ENCODE measurements at regions not wholly inside any gene's neighbourhood (a gene's known extent, or its start where the extent isn't known, plus 50 kb on each side); places are given as distances from the start of the nearest gene placed in this dataset.
A peak's percentile ranks its signal among the peaks of the same experiment; 100 is the strongest.
"Not testable (repeated sequence)": the region's sequence is repeated elsewhere in the genome, so short reads cannot be mapped to it uniquely, and the experiment has no call there.

- no peak for DNase-seq (ENCODE audit: low read depth, low spot score)
- TF ChIP-seq CTCF (IDR thresholded peaks at IDR 0.05; ENCODE audit: low read depth, low read length), result no peak
- no peak overlapping the region for H3K4me3 ChIP-seq (ENCODE audit: low read depth, low read length)
- in situ Hi-C loops (cut with HindIII; ENCODE audit: low sequenced_read_pairs), result no loop called here
These were observed 310.4 kb downstream of the HGF start for GRCh38 chr7:81459485-81459884.

DNA sequence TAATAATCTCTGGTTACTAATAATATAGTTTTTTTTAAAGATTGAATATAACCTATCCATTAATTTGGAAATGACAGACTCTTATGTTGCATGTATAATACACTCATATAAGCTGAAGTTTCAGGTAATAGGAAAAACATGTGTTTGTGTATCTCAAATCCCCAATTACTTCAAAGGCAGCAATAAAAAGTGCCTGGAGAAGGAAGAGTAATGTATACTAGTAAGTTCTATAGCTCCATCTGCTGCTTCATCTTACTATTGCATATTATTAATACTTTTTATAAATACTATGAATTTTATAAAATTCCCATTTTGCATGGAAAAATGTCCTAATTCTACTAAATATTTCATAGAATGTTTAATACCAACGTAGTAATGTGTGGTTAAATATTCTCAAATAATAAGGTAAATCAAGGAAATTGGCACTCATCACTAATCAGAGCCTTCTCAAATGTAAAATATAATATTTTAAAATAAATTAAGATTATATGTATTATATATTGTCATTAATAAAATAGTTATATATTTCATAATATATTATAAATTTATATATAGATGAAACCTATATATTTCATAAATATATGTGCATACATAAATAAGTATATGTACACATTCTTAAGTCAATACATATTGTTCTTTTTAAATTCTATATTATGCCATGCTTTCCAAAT lies 311.9 kb downstream of the HGF start:
- H3K4me3 ChIP-seq (ENCODE audit: low read depth, low read length), result no peak overlapping the region
- TF ChIP-seq CTCF (IDR thresholded peaks at IDR 0.05; ENCODE audit: low read depth, low read length), result peak; percentile 46
- in situ Hi-C loops (cut with HindIII; ENCODE audit: low sequenced_read_pairs), result no loop called here
- DNase-seq (ENCODE audit: low read depth, low spot score), result peak; percentile 55

DNA sequence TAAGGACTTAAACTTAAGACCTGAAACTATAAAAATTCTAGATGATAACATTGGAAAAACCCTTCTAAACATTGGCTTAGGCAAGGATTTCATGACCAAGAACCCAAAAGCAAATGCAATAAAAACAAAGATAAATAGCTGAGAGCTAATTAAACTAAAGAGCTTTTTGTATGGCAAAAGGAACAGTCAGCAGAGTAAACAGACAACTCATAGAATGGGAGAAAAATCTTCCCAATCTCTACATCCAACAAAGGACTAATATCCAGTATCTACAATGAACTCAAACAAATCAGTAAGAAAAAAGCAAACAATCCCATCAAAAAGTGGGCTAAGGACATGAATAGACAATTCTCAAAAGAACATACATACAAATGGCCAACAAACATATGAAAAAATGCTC lies 316.1 kb downstream of the HGF start:
- H3K4me3 ChIP-seq (ENCODE audit: low read depth, low read length); DNase-seq (ENCODE audit: low read depth, low spot score); in situ Hi-C loops (cut with HindIII; ENCODE audit: low sequenced_read_pairs): not testable (repeated sequence)

DNA sequence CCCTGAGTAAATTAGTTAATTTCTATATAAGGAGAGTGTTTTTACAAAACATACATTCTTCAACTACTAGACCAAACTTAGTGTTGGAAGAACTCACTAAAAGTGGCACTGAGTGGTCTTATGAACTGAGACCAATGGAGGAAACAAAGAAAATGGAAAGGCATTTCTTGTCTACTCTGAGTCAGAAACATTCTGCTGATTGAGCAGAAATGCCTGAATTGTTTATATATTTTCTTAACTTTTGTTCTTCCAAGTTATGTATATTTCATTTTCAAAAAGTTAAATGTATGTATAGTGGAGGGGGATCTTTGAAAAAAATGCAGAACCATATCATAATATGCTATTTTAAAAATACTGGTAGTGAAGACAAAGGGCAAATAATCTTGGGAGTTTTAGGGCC lies 320.7 kb downstream of the HGF start:
- in situ Hi-C loops (cut with HindIII; ENCODE audit: low sequenced_read_pairs), result loop anchor here (25.0 kb wide), 1 partner anchor 537 kb away; the partner anchor contains the start of gene SEMA3C
- no peak for DNase-seq (ENCODE audit: low read depth, low spot score)
- TF ChIP-seq CTCF (IDR thresholded peaks at IDR 0.05; ENCODE audit: low read depth, low read length), result no peak
- no peak overlapping the region for H3K4me3 ChIP-seq (ENCODE audit: low read depth, low read length)

- peak; percentile 70 for DNase-seq (ENCODE audit: low read depth, low spot score)
- in situ Hi-C loops (cut with HindIII; ENCODE audit: low sequenced_read_pairs), result loop anchor here (25.0 kb wide), 1 partner anchor 535 kb away; the partner anchor contains the start of gene SEMA3C
- H3K4me3 ChIP-seq (ENCODE audit: low read depth, low read length), result no peak overlapping the region
- peak; percentile 55 for TF ChIP-seq CTCF (IDR thresholded peaks at IDR 0.05; ENCODE audit: low read depth, low read length)
These were observed 322.4 kb downstream of the HGF start for GRCh38 chr7:81447351-81447952.

DNA sequence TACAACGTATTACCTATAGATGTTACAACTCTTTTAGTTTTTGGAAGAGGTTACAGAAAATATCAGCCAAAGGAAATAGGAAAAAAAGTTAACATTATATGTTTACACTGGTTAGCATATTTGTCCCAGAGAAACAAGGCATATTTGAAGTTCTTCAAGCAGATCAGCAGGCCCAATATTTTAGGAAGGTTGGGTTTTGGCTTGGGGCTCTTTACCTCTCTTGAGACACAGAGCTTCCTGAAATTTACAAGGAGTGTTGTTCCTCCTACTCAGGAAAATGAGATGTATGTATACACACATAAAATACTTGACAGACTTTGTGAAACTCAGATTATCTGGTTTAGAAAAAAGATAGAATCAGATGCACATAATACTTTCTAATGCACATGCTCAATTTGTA lies 323.6 kb downstream of the HGF start:
- in situ Hi-C loops (cut with HindIII; ENCODE audit: low sequenced_read_pairs), result loop anchor here (25.0 kb wide), 1 partner anchor 534 kb away; the partner anchor contains the start of gene SEMA3C
- no peak for TF ChIP-seq CTCF (IDR thresholded peaks at IDR 0.05; ENCODE audit: low read depth, low read length)
- DNase-seq (ENCODE audit: low read depth, low spot score), result no peak
- H3K4me3 ChIP-seq (ENCODE audit: low read depth, low read length), result no peak overlapping the region

GRCh38 chr7:81445462-81445861 lies 324.4 kb downstream of the HGF start:
- H3K4me3 ChIP-seq (ENCODE audit: low read depth, low read length), result no peak overlapping the region
- in situ Hi-C loops (cut with HindIII; ENCODE audit: low sequenced_read_pairs), result loop anchor here (25.0 kb wide), 1 partner anchor 533 kb away; the partner anchor contains the start of gene SEMA3C
- no peak for TF ChIP-seq CTCF (IDR thresholded peaks at IDR 0.05; ENCODE audit: low read depth, low read length)
- DNase-seq (ENCODE audit: low read depth, low spot score), result no peak

Data from astrocyte of the spinal cord (primary cell).